ENCODE measurements at regions not wholly inside any gene's neighbourhood (a gene's known extent, or its start where the extent isn't known, plus 50 kb on each side); places are given as distances from the start of the nearest gene placed in this dataset.
"Not testable (repeated sequence)": the region's sequence is repeated elsewhere in the genome, so short reads cannot be mapped to it uniquely, and the experiment has no call there.

DNA sequence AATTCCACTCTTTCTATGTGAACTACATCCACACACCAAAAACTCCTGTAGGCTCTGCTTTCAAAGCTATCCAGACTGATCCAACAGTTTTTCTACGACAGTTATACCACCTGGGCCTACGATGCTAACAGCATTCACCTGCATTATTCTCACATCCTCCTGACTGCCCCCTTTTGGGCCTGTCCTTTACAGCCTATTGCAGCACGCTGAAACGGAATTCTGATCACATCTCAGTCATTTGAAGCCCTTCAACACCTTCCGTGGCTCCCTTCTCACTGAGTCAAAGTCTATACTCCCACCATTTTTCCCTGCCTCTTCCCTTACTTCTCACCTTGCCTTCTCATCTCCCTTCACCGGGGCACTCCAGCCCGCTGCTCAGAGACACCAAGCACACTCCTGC is 791.3 kb upstream of the KIRREL3 start:
- no peak for DNase-seq (ENCODE audit: low read depth in 4 of 4, low spot score in 1 of 4)

DNA sequence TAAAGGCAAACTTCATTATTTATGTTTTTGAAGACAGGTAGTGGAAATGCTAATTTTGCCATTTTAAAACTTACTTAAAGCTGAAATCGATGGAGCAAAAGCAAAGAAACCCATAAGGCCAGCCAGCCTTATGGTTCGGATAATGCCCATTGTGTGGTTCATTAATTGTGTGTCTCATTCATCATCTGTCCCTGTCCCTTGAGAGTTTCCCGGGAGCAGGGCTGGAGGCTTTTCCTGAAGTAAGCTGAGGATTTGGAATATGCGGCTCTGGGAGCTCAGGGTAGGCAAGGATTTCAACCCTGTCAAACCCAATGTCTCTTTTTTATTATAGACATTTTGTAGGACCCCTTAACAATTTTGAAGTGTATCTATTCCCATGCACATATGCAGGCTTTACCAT is 790.0 kb upstream of the KIRREL3 start:
- no peak for DNase-seq (ENCODE audit: low read depth in 4 of 4, low spot score in 1 of 4)

DNA sequence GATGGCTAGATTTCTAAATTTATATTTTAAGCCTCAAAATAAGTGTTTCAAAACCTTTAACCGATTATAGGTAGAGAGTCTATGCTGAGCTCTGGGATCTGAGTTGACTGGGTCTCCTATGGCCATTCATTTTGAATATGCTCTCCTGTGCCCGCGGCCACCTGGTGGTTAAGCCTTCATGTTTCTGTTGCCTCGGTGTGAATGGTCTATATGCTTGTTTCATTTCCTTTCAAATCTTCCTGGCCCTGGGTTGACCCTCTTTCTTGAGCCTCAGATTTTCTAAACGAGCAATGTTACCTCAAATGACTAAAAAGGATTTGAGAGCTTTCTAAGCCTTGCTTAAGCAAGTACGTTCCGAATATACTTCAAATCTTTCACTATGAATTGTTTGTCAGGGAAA is 789.4 kb upstream of the KIRREL3 start:
- no peak for DNase-seq (ENCODE audit: low read depth in 4 of 4, low spot score in 1 of 4)

GRCh38 chr11:127772938-127773337 is 772.4 kb upstream of the KIRREL3 start:
- DNase-seq (ENCODE audit: low read depth in 4 of 4, low spot score in 1 of 4), result not testable (repeated sequence)

DNA sequence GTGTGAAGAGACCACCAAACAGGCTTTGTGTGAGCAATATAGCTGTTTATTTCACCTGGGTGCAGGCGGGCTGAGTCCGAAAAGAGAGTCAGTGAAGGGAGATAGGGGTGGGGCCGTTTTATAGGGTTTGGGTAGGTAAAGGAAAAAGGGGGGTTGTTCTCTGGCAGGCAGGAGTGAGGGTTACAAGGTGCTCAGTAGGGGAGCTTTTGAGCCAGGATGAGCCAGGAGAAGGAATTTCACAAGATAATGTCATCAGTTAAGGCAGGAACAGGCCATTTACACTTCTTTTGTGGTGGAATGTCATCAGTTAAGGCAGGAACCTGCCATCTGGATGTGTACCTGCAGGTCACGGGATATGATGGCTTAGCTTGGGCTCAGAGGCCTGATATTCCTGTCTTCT is 768.4 kb upstream of the KIRREL3 start:
- not testable (repeated sequence) for DNase-seq (ENCODE audit: low read depth in 4 of 4, low spot score in 1 of 4)

- no peak for DNase-seq (ENCODE audit: low read depth in 4 of 4, low spot score in 1 of 4)
These were observed 766.2 kb upstream of the KIRREL3 start for GRCh38 chr11:127766734-127767133.

GRCh38 chr11:127738771-127739286 is 738.3 kb upstream of the KIRREL3 start:
- DNase-seq (ENCODE audit: low read depth in 4 of 4, low spot score in 1 of 4), result no peak

- no peak for DNase-seq (ENCODE audit: low read depth in 4 of 4, low spot score in 1 of 4)
These were observed 736.9 kb upstream of the KIRREL3 start for GRCh38 chr11:127737499-127737898.

DNA sequence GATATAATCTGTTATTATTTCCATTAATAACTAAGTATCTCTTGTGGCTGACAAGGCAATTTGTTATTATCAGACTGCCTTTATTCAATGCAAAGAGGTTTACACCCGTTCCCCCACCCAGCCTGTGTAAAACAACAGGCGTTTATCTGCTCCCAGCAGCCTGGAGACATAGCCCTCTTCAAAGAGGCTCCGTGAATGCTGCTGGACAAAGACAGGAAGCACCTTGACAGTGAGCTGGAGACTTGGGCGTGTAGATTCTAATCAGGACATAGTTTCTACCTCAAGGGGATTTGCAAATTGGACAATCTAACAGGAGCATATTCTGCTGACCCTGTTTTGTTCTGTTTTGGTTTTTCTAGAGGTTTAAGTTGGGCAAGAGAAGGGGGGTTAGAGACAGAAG is 733.0 kb upstream of the KIRREL3 start:
- DNase-seq (ENCODE audit: low read depth in 4 of 4, low spot score in 1 of 4), result no peak

DNA sequence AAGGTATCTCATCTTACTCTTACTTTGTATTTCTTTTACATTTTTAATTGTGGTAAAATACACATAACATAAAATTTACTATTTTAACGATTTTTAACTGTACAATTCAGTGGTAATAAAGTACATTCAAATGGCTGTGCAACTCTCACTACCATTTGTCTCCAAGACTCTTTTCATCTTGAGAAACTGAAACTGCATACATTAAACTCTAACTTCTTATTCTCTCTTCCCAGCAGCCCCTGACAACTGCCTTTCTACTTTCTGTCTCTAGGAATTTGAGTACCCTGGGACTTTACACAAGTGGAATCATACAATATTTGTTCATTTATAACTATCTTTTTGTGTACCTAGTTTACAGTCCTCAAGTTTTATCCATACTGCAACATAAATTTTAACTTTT is 725.8 kb upstream of the KIRREL3 start:
- no peak for DNase-seq (ENCODE audit: low read depth in 4 of 4, low spot score in 1 of 4)

DNA sequence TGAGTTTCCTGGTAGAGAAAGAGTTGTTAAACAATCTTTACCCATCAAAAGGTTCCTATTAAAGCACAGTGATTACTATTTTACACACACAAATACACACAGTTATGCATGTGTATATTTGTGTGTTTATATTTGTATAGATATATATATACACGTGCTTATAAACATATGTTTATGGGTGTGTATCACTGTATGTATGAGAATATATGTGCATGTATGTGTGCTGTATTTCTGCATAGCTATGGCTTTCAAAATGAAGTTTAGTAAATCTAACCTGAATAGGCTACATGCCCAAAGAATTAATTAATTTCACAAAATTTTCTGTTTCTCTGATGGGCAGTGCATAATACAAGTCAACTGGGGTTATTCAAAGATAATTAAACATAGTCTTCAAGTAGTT is 723.1 kb upstream of the KIRREL3 start:
- DNase-seq (ENCODE audit: low read depth in 4 of 4, low spot score in 1 of 4), result no peak

DNA sequence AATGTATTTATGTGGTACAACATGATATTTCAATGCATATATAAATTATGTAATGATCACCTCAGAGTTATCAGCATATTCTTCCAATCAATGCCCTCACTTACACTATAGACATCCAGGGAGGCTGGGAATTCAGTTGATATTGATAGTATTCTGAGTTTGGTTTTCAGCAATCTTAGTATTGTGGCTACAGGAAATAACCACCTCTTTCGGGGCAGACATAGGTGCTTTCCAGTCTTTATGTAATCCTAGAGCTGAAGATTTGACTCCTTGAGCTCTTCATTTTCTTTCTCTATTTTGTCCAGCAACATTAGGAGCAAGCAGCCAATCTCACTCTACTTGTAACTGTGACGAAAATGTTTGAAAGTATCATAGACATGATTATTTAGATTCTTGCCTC is 712.7 kb upstream of the KIRREL3 start:
- no peak for DNase-seq (ENCODE audit: low read depth in 4 of 4, low spot score in 1 of 4)

DNA sequence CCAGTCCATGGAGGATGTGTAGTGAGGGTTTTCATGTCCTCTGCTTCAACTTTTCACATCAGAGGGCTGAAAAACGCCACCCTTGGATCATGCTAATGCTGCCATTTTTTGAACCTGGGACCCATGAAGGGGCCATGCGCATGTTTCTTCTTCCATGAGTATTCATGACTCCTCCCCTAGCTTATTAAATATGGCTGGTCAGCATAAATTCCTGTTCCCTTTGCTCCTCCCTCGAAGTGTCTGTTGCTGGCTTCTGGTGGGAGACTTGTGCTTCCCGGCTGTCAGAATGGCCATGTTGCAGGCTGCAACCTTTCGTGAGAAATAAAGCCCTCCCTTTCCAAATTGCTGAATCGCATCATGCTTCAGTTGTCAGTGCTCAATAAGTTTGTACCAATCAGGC is 711.2 kb upstream of the KIRREL3 start:
- DNase-seq (ENCODE audit: low read depth in 4 of 4, low spot score in 1 of 4), result no peak

- DNase-seq (ENCODE audit: low read depth in 4 of 4, low spot score in 1 of 4), result no peak
These were observed 710.3 kb upstream of the KIRREL3 start for GRCh38 chr11:127710831-127711230.

DNA sequence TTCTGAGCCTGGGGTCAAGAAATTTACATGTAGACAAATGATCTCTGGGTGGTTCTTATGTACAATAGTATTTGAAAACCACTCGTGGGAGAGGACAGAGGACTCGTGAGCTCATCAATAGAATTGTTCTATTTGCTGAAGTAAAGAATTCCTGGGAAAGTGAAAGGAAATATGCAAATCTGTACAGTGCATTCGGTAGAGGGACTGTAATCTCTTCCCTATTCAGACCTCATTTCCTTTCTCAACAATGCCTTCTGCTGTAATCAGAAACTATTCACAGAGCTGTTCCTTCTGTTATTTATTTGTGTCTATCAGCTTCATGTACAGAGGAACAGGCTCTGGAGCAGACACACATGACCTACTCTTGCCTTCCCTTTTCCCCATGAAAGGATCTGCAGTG is 709.4 kb upstream of the KIRREL3 start:
- no peak for DNase-seq (ENCODE audit: low read depth in 4 of 4, low spot score in 1 of 4)

DNA sequence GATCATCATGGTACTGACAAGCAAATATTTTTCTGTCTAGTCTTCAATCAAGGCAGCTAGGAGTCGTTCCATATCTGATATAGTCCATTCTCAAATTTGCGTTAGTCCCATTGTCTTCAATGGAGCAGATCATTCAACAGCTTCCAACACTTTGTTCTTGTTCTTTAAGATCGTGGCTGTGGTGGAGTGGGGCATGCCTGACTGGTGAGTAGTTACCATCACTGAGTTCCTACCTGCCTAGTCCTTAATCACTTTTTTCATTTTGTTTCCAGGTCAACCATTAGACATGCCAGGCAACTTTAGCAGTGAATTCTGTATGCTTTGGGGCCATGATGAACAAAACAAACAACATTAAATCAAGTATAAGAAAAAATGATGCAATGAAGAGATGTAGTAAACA is 693.1 kb upstream of the KIRREL3 start:
- DNase-seq (ENCODE audit: low read depth in 4 of 4, low spot score in 1 of 4), result no peak

DNA sequence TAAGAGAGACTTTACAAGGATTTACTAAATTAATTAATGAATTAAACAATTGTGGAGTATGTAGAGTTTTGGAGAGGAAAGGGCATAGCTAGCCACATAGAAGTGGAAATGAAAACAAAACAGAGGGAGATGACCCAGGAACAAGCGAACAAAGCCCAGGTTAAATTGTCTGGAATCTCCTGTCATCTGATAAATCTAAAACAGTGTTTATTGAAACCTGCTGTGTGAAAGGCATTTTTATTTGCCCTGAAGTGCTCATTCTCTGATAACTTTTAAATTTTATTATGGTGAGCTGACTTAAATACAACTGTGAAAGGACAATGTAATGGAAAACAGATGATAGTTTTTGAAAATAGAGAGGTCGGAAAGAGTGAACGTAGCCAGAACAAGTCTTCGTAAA is 682.8 kb upstream of the KIRREL3 start:
- no peak for DNase-seq (ENCODE audit: low read depth in 4 of 4, low spot score in 1 of 4)

DNA sequence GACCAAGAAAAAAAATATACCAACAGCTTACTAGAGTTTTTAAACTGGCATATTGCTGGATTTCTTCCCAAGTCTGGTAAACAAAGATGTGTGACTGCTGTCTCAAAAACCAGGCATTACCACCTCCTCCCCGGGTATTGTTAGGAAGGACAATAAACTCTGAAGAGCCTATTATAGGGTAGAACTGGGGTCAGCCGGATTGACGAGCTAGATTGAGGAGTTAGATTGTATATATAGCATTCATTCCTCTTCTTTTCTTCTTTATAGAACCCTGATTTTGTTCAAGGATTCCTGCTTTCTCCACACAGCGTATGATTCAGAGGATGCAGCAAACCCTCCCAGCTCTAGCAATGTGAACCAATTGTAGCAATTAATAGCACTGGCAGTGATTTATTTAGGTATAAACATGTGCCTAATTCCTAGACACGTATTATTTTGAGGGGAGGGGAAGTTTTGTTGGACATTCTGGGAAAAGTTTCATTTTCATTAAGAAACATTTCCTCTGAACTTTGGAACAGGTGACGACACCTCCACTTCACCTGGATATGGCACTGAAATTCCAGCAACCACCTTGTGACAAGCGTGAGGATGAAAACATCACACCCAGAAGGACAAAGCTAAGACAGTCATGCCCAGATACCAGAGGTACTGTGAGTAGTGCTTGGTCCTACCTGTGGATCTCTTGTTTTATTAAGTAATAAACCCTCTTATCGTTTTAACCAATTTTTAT is 679.4 kb upstream of the KIRREL3 start:
- no peak for DNase-seq (ENCODE audit: low read depth in 4 of 4, low spot score in 1 of 4)

DNA sequence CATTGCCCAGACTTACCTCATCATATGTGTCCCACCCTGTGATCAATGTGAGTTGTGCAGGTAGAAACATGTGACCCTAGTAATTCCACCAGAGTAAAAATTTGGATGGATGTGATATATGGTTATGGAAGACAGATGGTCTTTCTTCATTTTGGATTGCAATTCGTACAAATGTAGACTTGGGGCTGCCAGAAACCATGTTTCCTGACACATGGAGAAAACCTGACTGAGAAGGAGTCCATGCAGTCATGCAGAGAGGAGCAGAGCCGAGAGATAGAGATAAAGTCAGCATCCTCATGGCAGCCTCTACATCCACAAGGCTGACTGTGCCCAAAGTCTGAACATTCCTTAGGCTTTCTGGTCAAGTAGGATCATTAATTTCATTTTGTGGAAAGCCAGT is 678.1 kb upstream of the KIRREL3 start:
- no peak for DNase-seq (ENCODE audit: low read depth in 4 of 4, low spot score in 1 of 4)

DNA sequence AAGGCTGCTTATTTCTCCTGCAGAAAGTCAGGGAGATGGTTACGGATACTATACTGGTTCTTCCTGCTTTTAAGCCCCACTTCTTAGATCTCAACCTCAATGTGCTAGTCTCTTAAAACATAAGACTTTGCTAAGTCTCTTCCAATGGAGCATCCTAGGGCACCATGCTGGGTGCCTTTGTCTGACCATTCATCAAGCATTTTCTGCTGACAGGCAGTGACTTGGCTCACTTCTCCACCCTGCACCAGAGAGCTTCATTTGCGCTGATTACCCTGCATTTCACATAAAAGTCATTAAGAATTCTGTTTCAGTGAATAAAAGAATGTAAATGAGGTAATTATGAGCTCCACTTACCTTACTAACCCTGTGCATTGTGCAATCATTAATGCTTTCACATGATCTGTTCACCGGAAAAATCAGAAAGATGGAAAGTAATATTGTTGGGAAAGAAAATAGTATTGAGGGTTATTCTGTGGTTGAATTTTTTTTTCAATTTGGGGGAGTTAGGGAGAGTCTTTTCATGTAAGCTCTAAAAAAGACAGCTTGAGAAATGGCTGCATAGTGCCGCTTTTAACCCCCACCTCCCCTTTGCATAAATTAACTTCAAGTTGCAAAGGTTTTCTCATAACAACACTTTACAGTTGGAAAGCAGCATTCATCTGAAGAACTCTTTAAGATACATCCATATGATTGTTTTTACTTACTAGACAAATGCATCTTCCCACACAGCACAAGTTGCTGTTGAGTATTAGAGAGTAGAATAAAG is 677.3 kb upstream of the KIRREL3 start:
- no peak for DNase-seq (ENCODE audit: low read depth in 4 of 4, low spot score in 1 of 4)

GRCh38 chr11:127675581-127675980 is 675.0 kb upstream of the KIRREL3 start:
- DNase-seq (ENCODE audit: low read depth in 4 of 4, low spot score in 1 of 4), result no peak

- no peak for DNase-seq (ENCODE audit: low read depth in 4 of 4, low spot score in 1 of 4)
These were observed 674.2 kb upstream of the KIRREL3 start for GRCh38 chr11:127674754-127675153.

Data from stimulated activated CD4-positive, alpha-beta T cell treated with anti-CD3 and anti-CD28 coated beads, Interleukin-1b, Interleukin-23, amount 100 ng/mL, for 24 hours (primary cell).